GM23248 (cell line): ENCODE measurements at regions not wholly inside any gene's neighbourhood (a gene's known extent, or its start where the extent isn't known, plus 50 kb on each side); places are given as distances from the start of the nearest gene placed in this dataset.

Experiments used
- EZH2 ChIP-seq: fragments of 200-600 bp; sonication (generic); IDR thresholded peaks from 2 replicates; pipeline ENCODE4 v1.6.1; 2018; ENCODE audit warnings: antibody characterized with exemption, mild to moderate bottlenecking; ENCODE audit not compliant: insufficient read depth, poor library complexity, severe bottlenecking
- EZH2phosphoT487 ChIP-seq: fragments of 200-600 bp; sonication (generic); IDR thresholded peaks from 2 replicates; pipeline ENCODE4 v1.6.1; 2018; ENCODE audit warnings: antibody characterized with exemption, moderate library complexity, mild to moderate bottlenecking, low read depth; ENCODE audit not compliant: insufficient read depth

- TF ChIP-seq EZH2, result no peak
- no peak for TF ChIP-seq EZH2phosphoT487
Measured at GRCh38 chr7:54904986-54905385, 113.8 kb upstream of the EGFR start.
